ENCODE measurements at regions not wholly inside any gene's neighbourhood (a gene's known extent, or its start where the extent isn't known, plus 50 kb on each side); places are given as distances from the start of the nearest gene placed in this dataset.
"Not testable (repeated sequence)": the region's sequence is repeated elsewhere in the genome, so short reads cannot be mapped to it uniquely, and the experiment has no call there.

GRCh38 chr7:12017046-12017445, 185.0 kb upstream of the THSD7A start:
- 0% methylated on average over 1 of the region's 1 CpG for WGBS (ENCODE audit: low lambda C conversion rate)
- Histone ChIP-seq H3K4me3 (replicated peaks in 1 of 3; ENCODE audit: insufficient read depth in 1 of 3, low read depth in 2 of 3, low read length in 3 of 3) (no peak overlapping the region), H4K20me1 (ENCODE audit: insufficient read depth, low read length) (no peaks in the 10 kb centered on the region), H3K79me2 (ENCODE audit: insufficient read depth, low read length) (no peaks in the 10 kb centered on the region), H2AFZ (ENCODE audit: low read length) (no peak overlapping the region), H3K4me2 (ENCODE audit: low read depth, low read length) (no peak overlapping the region), H3K4me1 (ENCODE audit: insufficient read depth, low read length) (no peaks in the 10 kb centered on the region), H3K27ac (ENCODE audit: extremely low read length, insufficient read depth, low read length) (no peak overlapping the region), H3K9ac (ENCODE audit: insufficient read depth, low read depth, low read length) (no peak overlapping the region), H3K27me3 (ENCODE audit: control insufficient read depth in 1 of 2, insufficient read depth in 2 of 2, low read length in 2 of 2) (no peaks in the 10 kb centered on the region; a peak in 1 of 5 replicates), H3K9me3 (ENCODE audit: low read length) (no peaks in the 10 kb centered on the region), H3K36me3 (replicated peaks in 1 of 2; ENCODE audit: control insufficient read depth in 1 of 2, insufficient read depth in 2 of 2, low read length in 2 of 2) (no peaks in the 10 kb centered on the region)
- POLR2A ChIA-PET: no interaction called here
- no peak for FAIRE-seq
- in situ Hi-C loops (cut with HindIII; ENCODE audit: extremely low pct_ligation_motif_present, low pct_unique_long_range_greater_than_20kb) (no loop called here), intact Hi-C loops (cut with micrococcal nuclease; ENCODE audit: unreplicated experiment) (no loop called here)
- no TSS peak for BruUV-seq (replicated peaks)
- TF ChIP-seq PHB2 (IDR thresholded peaks at IDR 0.05; ENCODE audit: partially characterized antibody) (no peak), ZNF576 (CRISPR knock-in tag; IDR thresholded peaks at IDR 0.05) (no peak), ATAD3A (CRISPR knock-in tag; IDR thresholded peaks at IDR 0.05) (no peak), PAX8 (CRISPR knock-in tag; IDR thresholded peaks at IDR 0.05; ENCODE audit: borderline replicate concordance) (no peak), MYPOP (CRISPR knock-in tag; IDR thresholded peaks at IDR 0.05) (no peak), DMTF1 (CRISPR knock-in tag; IDR thresholded peaks at IDR 0.05) (no peak), MAFK (conservative IDR thresholded peaks at IDR 0.05 in 1 of 2, IDR thresholded peaks at IDR 0.05 in 1 of 2; ENCODE audit: low read length in 2 of 2) (peak; percentile 68 to 87; a peak in 3 of 4 replicates), HMGXB3 (CRISPR knock-in tag; IDR thresholded peaks at IDR 0.05; ENCODE audit: borderline replicate concordance) (no peak), ZNF264 (CRISPR knock-in tag; IDR thresholded peaks at IDR 0.05) (no peak), MAFF (IDR thresholded peaks at IDR 0.05; ENCODE audit: low read depth, low read length) (peak; percentile 78)
- no peak for ATAC-seq
- CTCF ChIA-PET (ENCODE audit: low intra/inter-chr PET ratio, low total read pairs): no interaction called here
- DNase-seq (ENCODE audit: low spot score): no peak

- H3K27ac ChIP-seq (ENCODE audit: extremely low read length, insufficient read depth, low read length); intact Hi-C loops (cut with micrococcal nuclease; ENCODE audit: unreplicated experiment); FAIRE-seq; H2AFZ ChIP-seq (ENCODE audit: low read length); H3K4me3 ChIP-seq (replicated peaks in 1 of 3; ENCODE audit: insufficient read depth in 1 of 3, low read depth in 2 of 3, low read length in 3 of 3); H3K4me1 ChIP-seq (ENCODE audit: insufficient read depth, low read length); H3K36me3 ChIP-seq (replicated peaks in 1 of 2; ENCODE audit: control insufficient read depth in 1 of 2, insufficient read depth in 2 of 2, low read length in 2 of 2); CTCF ChIA-PET (ENCODE audit: low intra/inter-chr PET ratio, low total read pairs); H4K20me1 ChIP-seq (ENCODE audit: insufficient read depth, low read length); in situ Hi-C loops (cut with HindIII; ENCODE audit: extremely low pct_ligation_motif_present, low pct_unique_long_range_greater_than_20kb); H3K9me3 ChIP-seq (ENCODE audit: low read length); POLR2A ChIA-PET; ATAC-seq; H3K79me2 ChIP-seq (ENCODE audit: insufficient read depth, low read length); H3K9ac ChIP-seq (ENCODE audit: insufficient read depth, low read depth, low read length); H3K27me3 ChIP-seq (ENCODE audit: control insufficient read depth in 1 of 2, insufficient read depth in 2 of 2, low read length in 2 of 2); BruUV-seq (replicated peaks); H3K4me2 ChIP-seq (ENCODE audit: low read depth, low read length); DNase-seq (ENCODE audit: low spot score): not testable (repeated sequence)
- WGBS (ENCODE audit: low lambda C conversion rate): 3% methylated on average over 1 of the region's 1 CpG
Measured at GRCh38 chr7:12022011-12022410, 189.1 kb upstream of the TMEM106B start.

Data from HepG2 (cell line).